Fibroblast of lung (primary cell): ENCODE measurements at regions not wholly inside any gene's neighbourhood (a gene's known extent, or its start where the extent isn't known, plus 50 kb on each side); places are given as distances from the start of the nearest gene placed in this dataset.

ENCODE experiments used
- CTCF ChIP-seq, 2 donors: IDR thresholded peaks in 1 of 2; conservative IDR thresholded peaks in 1 of 2; 1 replicate in 1 of 2; 2 replicates in 1 of 2; pipeline ENCODE4 v1.5.1; 2011 to 2012; ENCODE audit warnings: low read length in 2 of 2, control low read depth in 1 of 2, inconsistent platforms in 1 of 2, low read depth in 1 of 2, mild to moderate bottlenecking in 1 of 2
- EZH2 ChIP-seq: IDR thresholded peaks from 2 replicates; pipeline ENCODE4 v1.5.1; 2012; ENCODE audit warnings: low read length, control low read depth, mild to moderate bottlenecking; ENCODE audit errors: missing control alignments

GRCh38 chr3:6022621-6023020, 835.1 kb downstream of the EDEM1 start:
- TF ChIP-seq CTCF (conservative IDR thresholded peaks at IDR 0.05 in 1 of 2, IDR thresholded peaks at IDR 0.05 in 1 of 2; ENCODE audit: low read depth in 1 of 2, low read length in 2 of 2): no peak
- no peak for TF ChIP-seq EZH2
